ENCODE measurements at regions not wholly inside any gene's neighbourhood (a gene's known extent, or its start where the extent isn't known, plus 50 kb on each side); places are given as distances from the start of the nearest gene placed in this dataset.

GRCh38 chr1:67532452-67533216 lies 102.4 kb upstream of the SERBP1 start:
- TF ChIP-seq YY1 (IDR thresholded peaks at IDR 0.05; ENCODE audit: insufficient read depth, insufficient read length) (no peak), ZNF274 (IDR thresholded peaks at IDR 0.05; ENCODE audit: low read depth, low read length) (no peak)

Measured in NT2/D1 (cell line).